PC-3 (cell line): ENCODE measurements at regions not wholly inside any gene's neighbourhood (a gene's known extent, or its start where the extent isn't known, plus 50 kb on each side); places are given as distances from the start of the nearest gene placed in this dataset.
"Not testable (repeated sequence)": the region's sequence is repeated elsewhere in the genome, so short reads cannot be mapped to it uniquely, and the experiment has no call there.

ENCODE experiments used
- ATAC-seq: fragments of 200-7000 bp; cut with Tn5 transposase; 2 replicates; pipeline ENCODE4 v1.9.1; 2020; ENCODE audit warnings: mild to moderate bottlenecking, moderate library complexity
- BruUV-seq: library from RNA; stranded (reverse); fragments of 400-500 nt; replicated peaks from 2 replicates; lab custom pipeline; 2021; lab: Mats Ljungman, UMichigan
- CTCF ChIA-PET: fragments of 300-600 bp; sonication (Branson Sonifier 250); formaldehyde crosslinking; loops from one replicate; lab custom pipeline; 2022; ENCODE audit warnings: antibody characterized with exemption; lab: Charles Lee
- POLR2A ChIA-PET: fragments of 300-600 bp; sonication (Branson Sonifier 250); formaldehyde crosslinking; loops from one replicate; lab custom pipeline; 2022; ENCODE audit warnings: antibody characterized with exemption; ENCODE audit not compliant: unreplicated experiment; lab: Charles Lee
- DNase-seq: peaks from one replicate; pipeline ENCODE4 v3.0.0-alpha.2; 2015
- H2AFZ ChIP-seq: fragments of 300-600 bp; sonication (generic); 2 replicates; pipeline ENCODE4 v1.6.0; 2016; ENCODE audit warnings: antibody characterized with exemption, low read length
- H3F3A ChIP-seq: fragments of 300-600 bp; sonication (generic); one replicate; pipeline ENCODE4 v1.6.0; 2017; ENCODE audit warnings: antibody characterized with exemption, low read length, control low read depth, mild to moderate bottlenecking; ENCODE audit not compliant: unreplicated experiment
- H3K27ac ChIP-seq: fragments of 300-600 bp; sonication (generic); 2 replicates; pipeline ENCODE4 v1.5.1; 2016; ENCODE audit warnings: mild to moderate bottlenecking, low read length
- H3K27me3 ChIP-seq: fragments of 300-600 bp; sonication (generic); 2 replicates; pipeline ENCODE4 v1.6.1; 2016; ENCODE audit warnings: low read length, mixed read lengths
- H3K36me3 ChIP-seq: fragments of 300-600 bp; sonication (generic); 2 replicates; pipeline ENCODE4 v1.6.1; 2016; ENCODE audit warnings: low read depth, mixed run types, low read length, mixed read lengths
- H3K4me1 ChIP-seq: fragments of 300-600 bp; sonication (generic); 2 replicates; pipeline ENCODE4 v1.5.1; 2016; ENCODE audit warnings: low read length; ENCODE audit not compliant: insufficient read depth
- H3K4me2 ChIP-seq: fragments of 300-600 bp; sonication (generic); 2 replicates; pipeline ENCODE4 v1.6.0; 2016; ENCODE audit warnings: low read length
- H3K4me3 ChIP-seq: fragments of 300-600 bp; sonication (generic); 2 replicates; pipeline ENCODE4 v1.5.1; 2016; ENCODE audit warnings: mild to moderate bottlenecking, low read length, mixed read lengths
- H3K79me2 ChIP-seq: fragments of 300-600 bp; sonication (generic); 2 replicates; pipeline ENCODE4 v1.6.1; 2017; ENCODE audit warnings: low read length, mixed read lengths
- H3K9ac ChIP-seq: fragments of 300-600 bp; sonication (generic); 2 replicates; pipeline ENCODE4 v1.6.0; 2016; ENCODE audit warnings: mild to moderate bottlenecking, low read length
- H3K9me2 ChIP-seq: fragments of 300-600 bp; sonication (generic); replicated peaks from 2 replicates; pipeline ENCODE4 v1.6.1; 2016; ENCODE audit warnings: mixed run types, low read length, mixed read lengths
- H3K9me3 ChIP-seq: fragments of 300-600 bp; sonication (generic); 2 replicates; pipeline ENCODE4 v1.6.1; 2016; ENCODE audit warnings: low read length, mixed read lengths
- H4K20me1 ChIP-seq: fragments of 300-600 bp; sonication (generic); 2 replicates; pipeline ENCODE4 v1.6.1; 2016; ENCODE audit warnings: low read length, mixed read lengths
- CTCF ChIP-seq: fragments of 300-600 bp; sonication (generic); conservative IDR thresholded peaks from 2 replicates; pipeline ENCODE4 v1.5.1; 2017; ENCODE audit warnings: antibody characterized with exemption, low read depth, mild to moderate bottlenecking, low read length
- EZH2 ChIP-seq: fragments of 300-600 bp; sonication (generic); IDR thresholded peaks from one replicate; pipeline ENCODE4 v1.6.1; 2017; ENCODE audit warnings: antibody characterized with exemption, mild to moderate bottlenecking, low read length; ENCODE audit not compliant: unreplicated experiment
- EZH2phosphoT487 ChIP-seq: fragments of 300-600 bp; sonication (generic); IDR thresholded peaks from 2 replicates; pipeline ENCODE4 v1.6.1; 2018; ENCODE audit warnings: mild to moderate bottlenecking, antibody characterized with exemption, low read length, borderline replicate concordance
- intact Hi-C: fragments of 100-400 bp; cut with micrococcal nuclease; formaldehyde crosslinking; loops from 2 replicates; pipeline ENCODE4 v1.9.0; 2023

- DNase-seq (no peak), ATAC-seq (no peak)
- Histone ChIP-seq H2AFZ (no peak overlapping the region), H3K4me3 (no peak overlapping the region), H3K9ac (no peak overlapping the region), H3K36me3 (no peaks in the 10 kb centered on the region), H3F3A (no peaks in the 10 kb centered on the region), H3K4me2 (no peak overlapping the region), H4K20me1 (no peaks in the 10 kb centered on the region), H3K79me2 (no peaks in the 10 kb centered on the region), H3K27me3 (no peaks in the 10 kb centered on the region), H3K9me2 (no peaks in the 10 kb centered on the region), H3K27ac (no peak overlapping the region), H3K4me1 (peaks cover 12% of the 10 kb centered on the region), H3K9me3 (no peaks in the 10 kb centered on the region)
- BruUV-seq = no TSS peak
- ChIA-PET CTCF (no interaction called here), POLR2A (no interaction called here)
- TF ChIP-seq CTCF (no peak), EZH2 (no peak)
- intact Hi-C loops = no loop called here
Observed at GRCh38 chr16:29154088-29154487, 169.2 kb downstream of the LAT start.

GRCh38 chr16:29153307-29153706 lies 168.5 kb downstream of the LAT start:
- H3K27me3 ChIP-seq, H3K36me3 ChIP-seq, H3K4me3 ChIP-seq, POLR2A ChIA-PET, H3K9ac ChIP-seq, H3K27ac ChIP-seq, H4K20me1 ChIP-seq, H3K79me2 ChIP-seq, ATAC-seq, DNase-seq, CTCF ChIA-PET, H2AFZ ChIP-seq, BruUV-seq, H3F3A ChIP-seq, intact Hi-C loops, H3K9me2 ChIP-seq, H3K4me2 ChIP-seq, H3K9me3 ChIP-seq: not testable (repeated sequence)
- peaks cover 12% of the 10 kb centered on the region for H3K4me1 ChIP-seq

- BruUV-seq, H4K20me1 ChIP-seq, H3K27me3 ChIP-seq, H3K4me3 ChIP-seq, H3K4me2 ChIP-seq, POLR2A ChIA-PET, DNase-seq, H3K9me2 ChIP-seq, H2AFZ ChIP-seq, H3K36me3 ChIP-seq, ATAC-seq, H3K79me2 ChIP-seq, H3F3A ChIP-seq, CTCF ChIA-PET, intact Hi-C loops, H3K9me3 ChIP-seq, H3K27ac ChIP-seq, H3K9ac ChIP-seq: not testable (repeated sequence)
- H3K4me1 ChIP-seq = peaks cover 11% of the 10 kb centered on the region
Observed at GRCh38 chr16:29152544-29153031, 167.7 kb downstream of the LAT start.

GRCh38 chr16:29151317-29151716 lies 166.5 kb downstream of the LAT start:
- Histone ChIP-seq H2AFZ (no peak overlapping the region), H3K36me3 (no peaks in the 10 kb centered on the region), H3K27ac (no peak overlapping the region), H3F3A (no peaks in the 10 kb centered on the region), H3K4me2 (no peak overlapping the region), H3K4me1 (peaks cover under 1% of the 10 kb centered on the region; the same call in 1 of the 2 replicates), H3K79me2 (no peaks in the 10 kb centered on the region), H3K9me3 (no peaks in the 10 kb centered on the region), H3K27me3 (no peaks in the 10 kb centered on the region), H3K9ac (no peak overlapping the region), H3K4me3 (no peak overlapping the region), H3K9me2 (no peaks in the 10 kb centered on the region), H4K20me1 (no peaks in the 10 kb centered on the region)
- intact Hi-C loops = no loop called here
- ChIA-PET CTCF (no interaction called here), POLR2A (no interaction called here)
- ATAC-seq = no peak
- no peak for DNase-seq
- TF ChIP-seq EZH2 (no peak), CTCF (no peak), EZH2phosphoT487 (no peak)
- BruUV-seq = no TSS peak

GRCh38 chr16:29149912-29150311 lies 165.1 kb downstream of the LAT start:
- H3K9me2 ChIP-seq, H3K27me3 ChIP-seq, ATAC-seq, H3K4me3 ChIP-seq, H3K9me3 ChIP-seq, H3K79me2 ChIP-seq, POLR2A ChIA-PET, H4K20me1 ChIP-seq, CTCF ChIA-PET, intact Hi-C loops, H3K4me1 ChIP-seq, BruUV-seq, H3K9ac ChIP-seq, H2AFZ ChIP-seq, H3F3A ChIP-seq, H3K27ac ChIP-seq, DNase-seq, H3K36me3 ChIP-seq, H3K4me2 ChIP-seq: not testable (repeated sequence)
